A549 (cell line): ENCODE measurements at regions not wholly inside any gene's neighbourhood (a gene's known extent, or its start where the extent isn't known, plus 50 kb on each side); places are given as distances from the start of the nearest gene placed in this dataset.

Source experiments
- ATAC-seq, 2 experiments: fragments of 200-7000 bp in 1 of 2; fragments of >200 bp in 1 of 2; cut with Nextera tagmentation in 1 of 2; cut with Tn5 transposase in 1 of 2; 3 replicates each; pipeline versions ENCODE4 v1.8.0 to v1.9.1; 2018 to 2020; ENCODE audit warnings: mild to moderate bottlenecking in 1 of 2, moderate library complexity in 1 of 2
- CTCF ChIA-PET: fragments of 300-600 bp; sonication (Branson Sonifier 250); formaldehyde crosslinking; extraction: SDS; loops from one replicate; lab custom pipeline; 2021; ENCODE audit warnings: antibody characterized with exemption, inconsistent platforms; lab: Yijun Ruan, JAX
- POLR2A ChIA-PET: fragments of 350-600 bp; formaldehyde crosslinking; extraction: SDS; loops from one replicate; lab custom pipeline; 2021; ENCODE audit warnings: antibody characterized with exemption, inconsistent platforms; lab: Yijun Ruan, JAX
- DNase-seq, 2 experiments: peaks; one replicate each; pipeline versions ENCODE4 v3.0.0 to v3.0.0-alpha.2; 2011 to 2016; ENCODE audit warnings: low read depth in 1 of 2, low spot score in 1 of 2
- FAIRE-seq: peaks from 2 replicates; lab custom pipeline; 2011; peaks lifted over from hg19 to GRCh38; lab: Jason Lieb, UNC
- H3K27ac ChIP-seq, 2 experiments: fragments of >200 bp; sonication (Bioruptor Twin); formaldehyde crosslinking; 3 replicates each; pipeline ENCODE4 v1.5.1; 2016 to 2017
- H3K4me1 ChIP-seq: fragments of >200 bp; sonication (Bioruptor Twin); formaldehyde crosslinking; 3 replicates; pipeline ENCODE4 v1.6.1; 2016
- H3K4me2 ChIP-seq: fragments of >200 bp; sonication (Bioruptor Twin); formaldehyde crosslinking; 3 replicates; pipeline ENCODE4 v1.6.1; 2016
- H3K4me3 ChIP-seq: fragments of >200 bp; sonication (Bioruptor Twin); formaldehyde crosslinking; 3 replicates; pipeline ENCODE4 v1.5.1; 2016
- H3K9me3 ChIP-seq: fragments of >200 bp; sonication (Bioruptor Twin); formaldehyde crosslinking; 3 replicates; pipeline ENCODE4 v1.6.1; 2016
- CBX2 ChIP-seq: fragments of 200-600 bp; sonication (generic); IDR thresholded peaks from 2 replicates; pipeline ENCODE4 v1.6.1; 2016; ENCODE audit warnings: low read depth, mild to moderate bottlenecking, borderline replicate concordance
- CEBPB ChIP-seq, 2 experiments: fragments of >200 bp in 1 of 2; sonication (Bioruptor Twin) in 1 of 2; formaldehyde crosslinking in 1 of 2; IDR thresholded peaks; 2 replicates each; pipeline ENCODE4 v1.6.1; 2012 to 2016
- CHD2 ChIP-seq: fragments of 150-350 bp; IDR thresholded peaks from 2 replicates; pipeline ENCODE4 v1.6.1; 2014; ENCODE audit warnings: low read length; ENCODE audit not compliant: partially characterized antibody
- EHF ChIP-seq: fragments of 250-450 bp; sonication (Bioruptor Pico); IDR thresholded peaks from 2 replicates; pipeline ENCODE4 v1.5.0; 2020; ENCODE audit warnings: mild to moderate bottlenecking
- EHMT2 ChIP-seq: fragments of 200-600 bp; sonication (generic); IDR thresholded peaks from 2 replicates; pipeline ENCODE4 v1.6.1; 2016; ENCODE audit warnings: antibody characterized with exemption, low read depth, mild to moderate bottlenecking, moderate library complexity
- ESRRA ChIP-seq: fragments of 150-350 bp; IDR thresholded peaks from 2 replicates; pipeline ENCODE4 v1.6.1; 2014; ENCODE audit warnings: mild to moderate bottlenecking, low read length, borderline replicate concordance
- JUNB ChIP-seq: fragments of >200 bp; sonication (Bioruptor Twin); formaldehyde crosslinking; IDR thresholded peaks from 2 replicates; pipeline ENCODE4 v1.6.1; 2016
- KDM1A ChIP-seq: fragments of 200-600 bp; sonication (generic); IDR thresholded peaks from 2 replicates; pipeline ENCODE4 v1.6.1; 2016; ENCODE audit warnings: low read depth, mild to moderate bottlenecking
- MAZ ChIP-seq: fragments of 150-350 bp; IDR thresholded peaks from 2 replicates; pipeline ENCODE4 v1.6.1; 2014; ENCODE audit warnings: antibody characterized with exemption, low read depth, low read length, borderline replicate concordance
- RARB ChIP-seq: fragments of 250-450 bp; sonication (Bioruptor Pico); IDR thresholded peaks from 2 replicates; pipeline ENCODE4 v1.8.0; 2021; ENCODE audit warnings: mild to moderate bottlenecking, moderate library complexity
- RFX5 ChIP-seq: fragments of 450-650 bp; IDR thresholded peaks from 2 replicates; pipeline ENCODE4 v1.7.1; 2014; ENCODE audit warnings: antibody characterized with exemption, mild to moderate bottlenecking, moderate library complexity
- TFCP2L1 ChIP-seq: fragments of 250-450 bp; sonication (Bioruptor Pico); IDR thresholded peaks from 2 replicates; pipeline ENCODE4 v1.5.0; 2021; ENCODE audit warnings: mild to moderate bottlenecking
- TP53 ChIP-seq: fragments of 250-450 bp; sonication (Bioruptor Pico); IDR thresholded peaks from 2 replicates; pipeline ENCODE4 v1.5.0; 2021; ENCODE audit warnings: mild to moderate bottlenecking, moderate library complexity
- ZC3H11A ChIP-seq: fragments of 450-650 bp; IDR thresholded peaks from 2 replicates; pipeline ENCODE4 v1.6.1; 2014; ENCODE audit warnings: antibody characterized with exemption, mild to moderate bottlenecking
- ZSCAN20 ChIP-seq: fragments of 250-450 bp; sonication (Bioruptor Pico); IDR thresholded peaks from 2 replicates; pipeline ENCODE4 v1.8.0; 2022; ENCODE audit warnings: mild to moderate bottlenecking, moderate library complexity
- WGBS: methylation state at CpG from one replicate; pipeline ENCODE4 v1.1.6; 2017; ENCODE audit errors: missing lambda C conversion rate; 5-methylcytosine and 5-hydroxymethylcytosine counted together
- TF ChIP-seq, protein P1 (sequence below): fragments of 150-350 bp; IDR thresholded peaks from 2 replicates; pipeline ENCODE4 v1.6.1; 2014; ENCODE audit warnings: low read depth, mild to moderate bottlenecking, low read length
- TF ChIP-seq, protein P2 (sequence below): IDR thresholded peaks from 2 replicates; pipeline ENCODE4 v1.6.1; 2012
- TF ChIP-seq, protein P3 (sequence below): fragments of >200 bp; sonication (Bioruptor Twin); formaldehyde crosslinking; IDR thresholded peaks from 3 replicates; pipeline ENCODE4 v1.6.1; 2016
- TF ChIP-seq, protein P4 (sequence below): fragments of >200 bp; sonication (Bioruptor Twin); formaldehyde crosslinking; IDR thresholded peaks from 3 replicates; pipeline ENCODE4 v1.5.1; 2016
- TF ChIP-seq, protein P5 (sequence below): fragments of 250-450 bp; sonication (Bioruptor Pico); IDR thresholded peaks from 2 replicates; pipeline ENCODE4 v1.5.0; 2020; ENCODE audit warnings: low read depth, mild to moderate bottlenecking, moderate library complexity

DNA sequence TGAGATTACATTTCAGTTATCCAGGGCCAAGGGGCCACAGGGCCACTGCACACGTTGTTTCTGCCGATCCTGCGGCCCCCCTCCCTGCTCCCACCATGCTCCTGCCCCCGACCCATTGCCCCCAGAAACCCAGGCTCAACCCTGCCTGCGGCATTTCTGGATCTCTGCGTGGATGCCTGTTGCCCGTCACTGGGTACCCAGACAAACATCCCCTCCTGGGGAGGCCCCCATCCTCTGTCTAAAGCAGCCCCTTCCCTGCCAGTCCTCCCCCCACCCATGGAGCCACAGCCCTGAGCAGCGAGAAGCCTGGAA, 326.4 kb upstream of the SFSWAP start:
- CTCF ChIA-PET: interaction anchor here (1.2 kb wide), 1 partner anchor 16 kb away, joined by 3 read pairs; no protein-coding TSS in a partner anchor
- no peak overlapping the region for H3K4me3 ChIP-seq
- POLR2A ChIA-PET: no interaction called here
- DNase-seq: no peak
- H3K4me1 ChIP-seq: no peaks in the 10 kb centered on the region
- H3K4me2 ChIP-seq: no peak overlapping the region
- H3K9me3 ChIP-seq: no peaks in the 10 kb centered on the region
- TF ChIP-seq RARB (CRISPR knock-in tag): no peak
- TF ChIP-seq, all 56 proteins: peak for 0
- FAIRE-seq (no peak), ATAC-seq (no peak)
- H3K27ac ChIP-seq: no peak overlapping the region
- WGBS: 40% methylated on average over 7 of the region's 8 CpGs

DNA sequence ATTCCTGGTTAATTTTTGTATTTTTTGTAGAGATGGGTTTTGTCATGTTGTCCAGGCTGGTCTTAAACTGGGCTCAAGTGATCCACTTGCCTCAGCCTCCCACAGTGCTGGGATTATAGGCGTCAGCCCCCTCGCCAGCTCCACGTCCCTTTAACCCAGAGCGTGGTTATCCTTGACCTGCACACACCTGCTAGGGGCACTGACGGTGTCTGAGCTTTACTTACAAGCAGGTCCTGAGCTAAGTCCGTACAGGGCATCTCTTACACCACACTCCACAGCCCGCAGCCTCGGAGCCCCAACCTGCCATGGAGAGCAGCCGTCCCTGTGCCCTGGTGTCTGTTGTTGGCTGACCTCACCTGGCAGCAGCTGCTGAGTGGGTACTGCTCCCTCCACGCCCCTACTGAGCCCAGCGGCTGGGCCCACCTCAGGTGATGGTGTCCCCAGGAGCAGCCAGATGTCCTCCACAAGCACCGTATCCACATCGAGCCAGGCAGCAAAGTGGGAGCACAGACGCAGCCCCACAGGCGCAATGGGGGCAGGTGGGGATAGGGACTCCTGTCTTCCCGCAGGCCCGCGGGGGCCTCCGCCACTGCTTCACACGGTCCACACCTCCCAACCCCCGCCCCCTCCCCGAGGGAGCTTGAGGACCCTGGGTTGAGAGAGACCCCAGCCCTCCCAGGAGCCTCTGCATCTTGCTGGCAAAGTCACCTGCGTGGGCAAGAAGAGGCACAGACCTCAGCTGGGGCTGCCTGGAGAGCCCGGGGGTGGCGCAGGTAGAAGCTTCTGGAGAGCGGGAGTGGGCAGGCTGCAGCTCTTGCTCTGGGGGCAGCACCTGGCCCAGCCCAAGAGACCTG, 325.4 kb upstream of the SFSWAP start:
- TF ChIP-seq KDM1A: no peak
- TF ChIP-seq, protein P1, sequence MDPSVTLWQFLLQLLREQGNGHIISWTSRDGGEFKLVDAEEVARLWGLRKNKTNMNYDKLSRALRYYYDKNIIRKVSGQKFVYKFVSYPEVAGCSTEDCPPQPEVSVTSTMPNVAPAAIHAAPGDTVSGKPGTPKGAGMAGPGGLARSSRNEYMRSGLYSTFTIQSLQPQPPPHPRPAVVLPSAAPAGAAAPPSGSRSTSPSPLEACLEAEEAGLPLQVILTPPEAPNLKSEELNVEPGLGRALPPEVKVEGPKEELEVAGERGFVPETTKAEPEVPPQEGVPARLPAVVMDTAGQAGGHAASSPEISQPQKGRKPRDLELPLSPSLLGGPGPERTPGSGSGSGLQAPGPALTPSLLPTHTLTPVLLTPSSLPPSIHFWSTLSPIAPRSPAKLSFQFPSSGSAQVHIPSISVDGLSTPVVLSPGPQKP: no peak
- TF ChIP-seq CHD2: no peak
- no peak for TF ChIP-seq EHF (CRISPR knock-in tag)
- no peak for TF ChIP-seq ZC3H11A
- TF ChIP-seq, protein P2, sequence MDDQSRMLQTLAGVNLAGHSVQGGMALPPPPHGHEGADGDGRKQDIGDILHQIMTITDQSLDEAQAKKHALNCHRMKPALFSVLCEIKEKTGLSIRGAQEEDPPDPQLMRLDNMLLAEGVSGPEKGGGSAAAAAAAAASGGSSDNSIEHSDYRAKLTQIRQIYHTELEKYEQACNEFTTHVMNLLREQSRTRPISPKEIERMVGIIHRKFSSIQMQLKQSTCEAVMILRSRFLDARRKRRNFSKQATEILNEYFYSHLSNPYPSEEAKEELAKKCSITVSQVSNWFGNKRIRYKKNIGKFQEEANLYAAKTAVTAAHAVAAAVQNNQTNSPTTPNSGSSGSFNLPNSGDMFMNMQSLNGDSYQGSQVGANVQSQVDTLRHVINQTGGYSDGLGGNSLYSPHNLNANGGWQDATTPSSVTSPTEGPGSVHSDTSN: no peak
- TF ChIP-seq, protein P3, sequence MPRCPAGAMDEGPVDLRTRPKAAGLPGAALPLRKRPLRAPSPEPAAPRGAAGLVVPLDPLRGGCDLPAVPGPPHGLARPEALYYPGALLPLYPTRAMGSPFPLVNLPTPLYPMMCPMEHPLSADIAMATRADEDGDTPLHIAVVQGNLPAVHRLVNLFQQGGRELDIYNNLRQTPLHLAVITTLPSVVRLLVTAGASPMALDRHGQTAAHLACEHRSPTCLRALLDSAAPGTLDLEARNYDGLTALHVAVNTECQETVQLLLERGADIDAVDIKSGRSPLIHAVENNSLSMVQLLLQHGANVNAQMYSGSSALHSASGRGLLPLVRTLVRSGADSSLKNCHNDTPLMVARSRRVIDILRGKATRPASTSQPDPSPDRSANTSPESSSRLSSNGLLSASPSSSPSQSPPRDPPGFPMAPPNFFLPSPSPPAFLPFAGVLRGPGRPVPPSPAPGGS: no peak
- no peak for TF ChIP-seq CEBPB (IDR thresholded peaks at IDR 0.05)
- no peak for TF ChIP-seq EHMT2
- peak in 1 of 2 experiments; percentile 34; a peak in 3 of 6 replicates for ATAC-seq
- ChIA-PET POLR2A (no interaction called here), CTCF (interaction anchor here (1.2 kb wide), 1 partner anchor 17 kb away, joined by 3 read pairs; no protein-coding TSS in a partner anchor)
- DNase-seq: no peak
- Histone ChIP-seq H3K4me3 (no peak overlapping the region), H3K27ac (no peak overlapping the region), H3K4me2 (no peak overlapping the region), H3K9me3 (no peaks in the 10 kb centered on the region), H3K4me1 (no peaks in the 10 kb centered on the region)
- WGBS: 70% methylated on average over 19 of the region's 26 CpGs
- no peak for FAIRE-seq

DNA sequence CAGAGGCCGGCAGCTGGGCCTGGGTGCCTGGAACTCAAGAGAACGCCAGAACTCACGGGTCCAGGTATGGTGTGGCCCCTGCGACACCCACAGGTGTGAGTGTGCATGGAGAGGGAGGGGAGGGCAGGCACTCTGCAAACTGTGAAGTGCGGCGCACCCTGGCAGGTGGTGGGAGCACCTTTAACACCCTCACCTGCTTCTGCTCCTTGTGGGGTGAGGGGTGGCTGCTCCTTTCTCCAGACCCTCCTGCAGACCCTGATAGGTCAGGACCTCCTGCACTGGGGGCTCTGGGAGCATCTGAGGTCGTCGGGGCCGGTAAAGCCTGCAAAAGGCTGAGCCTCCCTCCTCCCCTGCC, 324.7 kb upstream of the SFSWAP start:
- no peak for FAIRE-seq
- Histone ChIP-seq H3K4me3 (no peak overlapping the region), H3K27ac (no peak overlapping the region), H3K4me2 (no peak overlapping the region), H3K9me3 (no peaks in the 10 kb centered on the region), H3K4me1 (no peaks in the 10 kb centered on the region)
- WGBS: 55% methylated on average over 9 of the region's 9 CpGs
- DNase-seq: no peak
- no peak for ATAC-seq
- ChIA-PET POLR2A (no interaction called here), CTCF (interaction anchor here (1.1 kb wide), 1 partner anchor 282 kb away, joined by 4 read pairs; no protein-coding TSS in a partner anchor)
- no peak for TF ChIP-seq CBX2
- TF ChIP-seq, protein P1: no peak
- TF ChIP-seq JUNB: no peak
- TF ChIP-seq MAZ: no peak
- no peak for TF ChIP-seq EHMT2
- no peak for TF ChIP-seq CEBPB (IDR thresholded peaks at IDR 0.05)
- no peak for TF ChIP-seq ESRRA
- TF ChIP-seq, protein P2: no peak
- no peak for TF ChIP-seq RFX5
- TF ChIP-seq RARB (CRISPR knock-in tag): no peak
- TF ChIP-seq TP53 (CRISPR knock-in tag): no peak
- TF ChIP-seq TFCP2L1 (CRISPR knock-in tag): no peak
- no peak for TF ChIP-seq ZSCAN20 (CRISPR knock-in tag)
- TF ChIP-seq, protein P4, sequence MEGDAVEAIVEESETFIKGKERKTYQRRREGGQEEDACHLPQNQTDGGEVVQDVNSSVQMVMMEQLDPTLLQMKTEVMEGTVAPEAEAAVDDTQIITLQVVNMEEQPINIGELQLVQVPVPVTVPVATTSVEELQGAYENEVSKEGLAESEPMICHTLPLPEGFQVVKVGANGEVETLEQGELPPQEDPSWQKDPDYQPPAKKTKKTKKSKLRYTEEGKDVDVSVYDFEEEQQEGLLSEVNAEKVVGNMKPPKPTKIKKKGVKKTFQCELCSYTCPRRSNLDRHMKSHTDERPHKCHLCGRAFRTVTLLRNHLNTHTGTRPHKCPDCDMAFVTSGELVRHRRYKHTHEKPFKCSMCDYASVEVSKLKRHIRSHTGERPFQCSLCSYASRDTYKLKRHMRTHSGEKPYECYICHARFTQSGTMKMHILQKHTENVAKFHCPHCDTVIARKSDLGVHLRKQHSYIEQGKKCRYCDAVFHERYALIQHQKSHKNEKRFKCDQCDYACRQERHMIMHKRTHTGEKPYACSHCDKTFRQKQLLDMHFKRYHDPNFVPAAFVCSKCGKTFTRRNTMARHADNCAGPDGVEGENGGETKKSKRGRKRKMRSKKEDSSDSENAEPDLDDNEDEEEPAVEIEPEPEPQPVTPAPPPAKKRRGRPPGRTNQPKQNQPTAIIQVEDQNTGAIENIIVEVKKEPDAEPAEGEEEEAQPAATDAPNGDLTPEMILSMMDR: no peak
- TF ChIP-seq, protein P5, sequence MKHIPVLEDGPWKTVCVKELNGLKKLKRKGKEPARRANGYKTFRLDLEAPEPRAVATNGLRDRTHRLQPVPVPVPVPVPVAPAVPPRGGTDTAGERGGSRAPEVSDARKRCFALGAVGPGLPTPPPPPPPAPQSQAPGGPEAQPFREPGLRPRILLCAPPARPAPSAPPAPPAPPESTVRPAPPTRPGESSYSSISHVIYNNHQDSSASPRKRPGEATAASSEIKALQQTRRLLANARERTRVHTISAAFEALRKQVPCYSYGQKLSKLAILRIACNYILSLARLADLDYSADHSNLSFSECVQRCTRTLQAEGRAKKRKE (CRISPR knock-in tag): no peak
- TF ChIP-seq KDM1A: no peak
- TF ChIP-seq, all 56 proteins: peak for 0
